ENCODE measurements at regions not wholly inside any gene's neighbourhood (a gene's known extent, or its start where the extent isn't known, plus 50 kb on each side); places are given as distances from the start of the nearest gene placed in this dataset.

GRCh38 chr5:29005386-29005785, 1967.0 kb upstream of the CDH9 start:
- no peak for TF ChIP-seq CTCF (IDR thresholded peaks at IDR 0.05; ENCODE audit: control insufficient read depth, insufficient read depth, low read depth, low read length, missing control alignments)
- no peak for DNase-seq (ENCODE audit: low read depth)
- H3K4me3 ChIP-seq (ENCODE audit: control insufficient read depth, low read depth, low read length), result no peak overlapping the region

DNA sequence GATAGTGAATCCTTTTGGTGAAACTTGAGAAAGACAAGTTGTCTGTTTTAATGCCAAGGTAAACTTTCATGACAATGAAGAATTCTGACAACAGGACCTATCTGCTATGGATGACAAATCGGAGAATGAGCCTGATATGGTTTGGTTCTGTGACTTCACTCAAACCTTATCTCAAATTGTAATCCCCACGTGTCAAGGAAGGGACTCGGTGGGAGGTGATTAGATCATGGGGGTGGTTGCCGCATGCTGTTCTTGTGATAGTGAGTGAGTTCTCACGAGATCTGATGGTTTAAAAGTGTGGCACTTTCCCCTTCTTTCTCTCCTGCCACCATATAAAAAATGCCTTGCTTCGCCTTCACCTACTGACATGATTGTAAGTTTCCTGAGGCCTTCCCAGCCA, 1964.1 kb upstream of the CDH9 start:
- no peak for TF ChIP-seq CTCF (IDR thresholded peaks at IDR 0.05; ENCODE audit: control insufficient read depth, insufficient read depth, low read depth, low read length, missing control alignments)
- DNase-seq (ENCODE audit: low read depth), result no peak
- H3K4me3 ChIP-seq (ENCODE audit: control insufficient read depth, low read depth, low read length), result no peak overlapping the region

DNA sequence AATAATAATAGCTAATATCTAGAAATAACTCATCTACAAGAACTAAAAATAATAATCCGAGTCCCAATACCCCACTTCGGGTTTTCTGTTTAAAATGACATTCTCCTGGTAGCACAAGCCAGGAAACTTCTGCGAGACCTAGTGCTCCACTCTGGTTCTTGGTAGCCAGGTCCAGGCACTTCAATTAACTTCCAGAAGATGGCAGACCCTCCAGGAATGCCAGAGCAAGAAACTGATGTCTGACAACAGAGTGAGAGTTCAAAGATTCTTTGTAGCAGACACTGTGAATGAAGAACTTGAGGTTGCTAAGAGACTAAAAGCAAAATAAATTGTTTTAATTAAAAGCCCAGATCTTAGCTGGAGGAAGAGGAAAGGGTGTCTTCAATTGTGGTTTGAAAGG, 1963.3 kb upstream of the CDH9 start:
- no peak for DNase-seq (ENCODE audit: low read depth)
- no peak overlapping the region for H3K4me3 ChIP-seq (ENCODE audit: control insufficient read depth, low read depth, low read length)
- TF ChIP-seq CTCF (IDR thresholded peaks at IDR 0.05; ENCODE audit: control insufficient read depth, insufficient read depth, low read depth, low read length, missing control alignments), result no peak

DNA sequence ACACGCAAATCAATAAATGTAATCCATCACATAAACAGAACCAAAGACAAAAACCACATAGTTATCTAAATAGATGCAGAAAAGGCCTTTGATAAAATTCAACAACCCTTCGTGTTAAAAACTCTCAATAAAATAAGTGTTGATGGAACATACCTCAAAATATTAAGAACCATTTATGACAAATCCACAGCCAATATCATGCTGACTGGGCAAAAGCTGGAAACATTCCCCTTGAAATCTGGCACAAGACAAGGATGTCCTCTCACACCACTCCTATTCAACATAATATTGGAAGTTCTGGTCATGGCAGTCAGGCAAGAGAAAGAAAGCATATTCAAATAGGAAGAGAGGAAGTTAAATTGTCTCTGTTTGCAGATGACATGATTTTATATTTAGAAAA, 1946.3 kb upstream of the CDH9 start:
- no peak overlapping the region for H3K4me3 ChIP-seq (ENCODE audit: control insufficient read depth, low read depth, low read length)
- no peak for TF ChIP-seq CTCF (IDR thresholded peaks at IDR 0.05; ENCODE audit: control insufficient read depth, insufficient read depth, low read depth, low read length, missing control alignments)
- no peak for DNase-seq (ENCODE audit: low read depth)

DNA sequence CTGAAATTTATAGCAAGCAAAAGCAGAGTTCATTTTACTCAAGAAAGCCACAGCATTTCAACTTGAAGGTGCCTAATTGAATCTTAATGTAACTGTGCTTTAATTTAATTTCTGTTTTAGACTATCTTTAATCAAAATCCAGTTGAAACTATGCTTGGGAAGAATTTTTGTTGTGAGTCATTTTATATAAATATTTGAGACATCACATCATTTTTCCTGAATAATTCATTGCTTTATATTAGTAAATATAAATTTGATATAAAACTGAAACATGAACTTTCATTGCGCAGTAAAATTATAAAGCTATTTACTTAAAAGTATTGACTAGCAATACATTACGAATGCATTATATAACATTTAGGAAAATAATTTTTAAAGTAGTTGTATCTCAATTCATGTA, 1937.1 kb upstream of the CDH9 start:
- TF ChIP-seq CTCF (IDR thresholded peaks at IDR 0.05; ENCODE audit: control insufficient read depth, insufficient read depth, low read depth, low read length, missing control alignments), result no peak
- no peak overlapping the region for H3K4me3 ChIP-seq (ENCODE audit: control insufficient read depth, low read depth, low read length)
- no peak for DNase-seq (ENCODE audit: low read depth)

GRCh38 chr5:28967848-28968247, 1929.5 kb upstream of the CDH9 start:
- no peak overlapping the region for H3K4me3 ChIP-seq (ENCODE audit: control insufficient read depth, low read depth, low read length)
- TF ChIP-seq CTCF (IDR thresholded peaks at IDR 0.05; ENCODE audit: control insufficient read depth, insufficient read depth, low read depth, low read length, missing control alignments), result no peak
- DNase-seq (ENCODE audit: low read depth), result no peak

DNA sequence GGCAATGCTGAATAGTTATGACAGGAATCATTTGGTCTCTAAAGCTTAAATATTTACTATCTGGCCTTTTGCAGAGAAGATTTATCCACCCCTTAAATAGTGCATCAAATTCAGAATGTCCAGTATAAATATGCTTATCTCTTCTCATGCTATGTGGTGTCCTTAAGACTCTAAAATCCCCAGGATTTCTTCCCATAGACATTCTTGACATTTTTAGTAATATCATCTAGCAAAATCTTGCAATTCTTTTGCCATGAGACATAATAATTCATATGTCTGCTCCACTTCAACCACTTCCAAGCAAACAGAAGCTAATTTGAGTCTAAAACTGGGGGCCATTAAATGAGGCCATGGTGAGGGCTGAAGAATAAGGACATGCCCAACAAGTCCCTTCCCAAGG, 1923.4 kb upstream of the CDH9 start:
- H3K4me3 ChIP-seq (ENCODE audit: control insufficient read depth, low read depth, low read length), result no peak overlapping the region
- no peak for DNase-seq (ENCODE audit: low read depth)
- no peak for TF ChIP-seq CTCF (IDR thresholded peaks at IDR 0.05; ENCODE audit: control insufficient read depth, insufficient read depth, low read depth, low read length, missing control alignments)

Measured in AG09309 (cell line).